BJ (cell line): ENCODE measurements at regions not wholly inside any gene's neighbourhood (a gene's known extent, or its start where the extent isn't known, plus 50 kb on each side); places are given as distances from the start of the nearest gene placed in this dataset.

Experiments
- CTCF ChIA-PET: fragments of 350-600 bp; formaldehyde crosslinking; extraction: SDS; loops from one replicate; lab custom pipeline; 2021; ENCODE audit warnings: antibody characterized with exemption, inconsistent platforms; lab: Yijun Ruan, JAX
- POLR2A ChIA-PET: fragments of 300-600 bp; sonication (Branson Sonifier 250); formaldehyde crosslinking; extraction: SDS; loops from one replicate; lab custom pipeline; 2021; ENCODE audit warnings: antibody characterized with exemption; lab: Charles Lee
- DNase-seq: peaks from one replicate; pipeline ENCODE4 v3.0.0-alpha.2; 2011; ENCODE audit warnings: low read depth
- H3K27me3 ChIP-seq: 2 replicates; pipeline ENCODE4 v1.6.0; 2011; ENCODE audit warnings: low read length; ENCODE audit not compliant: control insufficient read depth, insufficient read depth
- H3K36me3 ChIP-seq: 2 replicates; pipeline ENCODE4 v1.5.1; 2011; ENCODE audit warnings: low read length; ENCODE audit not compliant: control insufficient read depth, insufficient read depth
- H3K4me3 ChIP-seq: 2 replicates; pipeline ENCODE4 v1.5.1; 2011; ENCODE audit warnings: low read depth, mild to moderate bottlenecking, control low read depth, low read length
- CTCF ChIP-seq: IDR thresholded peaks from 2 replicates; pipeline ENCODE4 v1.5.1; 2011; ENCODE audit warnings: low read depth, mild to moderate bottlenecking, control low read depth, inconsistent platforms, low read length, moderate library complexity; ENCODE audit not compliant: insufficient read depth

DNA sequence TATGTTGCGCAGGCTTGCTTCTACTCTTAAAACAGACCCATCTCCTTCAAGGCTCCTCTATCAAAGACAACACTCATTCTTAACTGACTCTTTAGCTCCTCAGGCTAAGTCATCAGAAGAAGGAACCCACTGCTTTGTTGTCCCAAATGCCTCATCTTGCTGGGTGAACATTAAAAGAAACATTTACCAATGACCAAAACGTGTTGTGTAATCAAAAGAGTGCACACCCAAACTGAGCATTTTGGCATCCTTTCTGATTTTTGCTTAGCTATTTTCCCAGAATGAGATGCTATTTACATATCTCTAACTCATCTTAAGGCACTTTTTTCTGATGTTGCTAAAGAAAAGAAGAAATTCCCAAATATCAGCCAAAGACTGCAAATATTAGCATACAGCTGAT lies 131.7 kb upstream of the VCX3A start:
- no peak for TF ChIP-seq CTCF
- H3K27me3 ChIP-seq: no peaks in the 10 kb centered on the region
- POLR2A ChIA-PET: no interaction called here
- CTCF ChIA-PET: no interaction called here
- H3K36me3 ChIP-seq: no peaks in the 10 kb centered on the region
- no peak overlapping the region for H3K4me3 ChIP-seq
- DNase-seq: no peak

DNA sequence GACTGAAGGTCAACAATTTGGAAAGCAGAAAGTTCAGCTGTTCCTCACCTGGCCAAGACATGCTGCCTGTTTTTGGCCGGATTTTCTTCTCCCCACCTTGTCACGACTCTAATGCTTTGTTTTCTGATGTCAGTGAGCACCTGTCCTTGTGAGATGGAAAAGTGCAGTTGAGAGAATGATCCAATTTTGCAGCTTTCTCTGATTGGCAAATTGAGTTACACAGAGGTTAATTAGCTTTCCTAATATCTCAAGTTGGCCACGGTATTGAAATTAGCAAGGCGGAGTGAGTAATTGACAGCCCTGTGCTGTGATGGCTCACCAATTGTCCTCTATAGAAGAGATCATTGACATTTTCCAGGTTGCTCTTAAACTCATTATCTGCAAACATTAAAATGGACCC lies 126.8 kb upstream of the VCX3A start:
- ChIA-PET POLR2A (no interaction called here), CTCF (no interaction called here)
- no peak for TF ChIP-seq CTCF
- Histone ChIP-seq H3K27me3 (no peaks in the 10 kb centered on the region), H3K36me3 (no peaks in the 10 kb centered on the region), H3K4me3 (no peak overlapping the region)
- DNase-seq: no peak

GRCh38 chrX:6660567-6661264 lies 125.8 kb upstream of the VCX3A start:
- Histone ChIP-seq H3K36me3 (no peaks in the 10 kb centered on the region), H3K27me3 (no peaks in the 10 kb centered on the region), H3K4me3 (no peak overlapping the region)
- ChIA-PET POLR2A (no interaction called here), CTCF (no interaction called here)
- no peak for TF ChIP-seq CTCF
- no peak for DNase-seq

DNA sequence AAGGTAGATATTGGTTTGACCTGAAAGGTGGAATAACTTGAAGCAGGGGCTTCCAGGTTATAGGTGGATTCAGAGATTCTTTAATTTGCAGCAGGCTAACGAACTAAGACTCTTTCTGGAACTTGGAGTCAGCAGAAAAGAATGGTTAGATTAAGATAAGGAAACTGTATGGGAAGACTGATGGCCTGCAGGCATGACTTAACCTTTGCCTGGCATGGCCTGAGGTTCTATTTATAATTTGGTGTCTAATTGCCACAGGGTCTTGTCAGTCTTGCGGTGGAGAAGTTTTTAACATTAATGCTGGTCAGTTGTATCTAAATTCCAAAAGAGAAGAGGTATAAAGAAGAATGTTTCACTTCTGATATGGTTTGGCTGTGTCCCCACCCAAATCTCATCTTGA lies 110.3 kb upstream of the VCX3A start:
- no peak for DNase-seq
- no peaks in the 10 kb centered on the region for H3K36me3 ChIP-seq
- H3K27me3 ChIP-seq: no peaks in the 10 kb centered on the region
- TF ChIP-seq CTCF: no peak
- CTCF ChIA-PET: no interaction called here
- no peak overlapping the region for H3K4me3 ChIP-seq
- POLR2A ChIA-PET: no interaction called here

DNA sequence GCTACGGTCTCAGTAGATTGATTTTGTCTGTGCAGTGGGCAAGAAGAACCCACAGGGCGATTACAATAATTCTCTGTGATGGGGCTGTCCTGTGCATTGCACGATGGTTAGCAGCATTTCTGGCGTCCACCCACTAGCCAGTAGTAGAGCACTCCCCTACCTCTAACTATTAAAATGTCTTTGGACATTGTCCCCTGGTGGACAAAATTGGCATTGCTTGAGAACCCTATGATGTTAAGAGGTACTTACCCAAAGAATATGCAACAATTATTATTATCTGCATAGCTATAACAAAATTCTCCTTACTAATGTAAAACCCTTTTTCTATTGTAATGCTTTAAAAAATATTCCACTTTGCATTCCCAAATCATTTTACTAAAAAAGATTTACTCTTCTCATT lies 109.5 kb upstream of the VCX3A start:
- Histone ChIP-seq H3K4me3 (no peak overlapping the region), H3K27me3 (no peaks in the 10 kb centered on the region), H3K36me3 (no peaks in the 10 kb centered on the region)
- ChIA-PET POLR2A (no interaction called here), CTCF (no interaction called here)
- no peak for DNase-seq
- no peak for TF ChIP-seq CTCF
